SU-DHL-6 (cell line): ENCODE measurements at regions not wholly inside any gene's neighbourhood (a gene's known extent, or its start where the extent isn't known, plus 50 kb on each side); places are given as distances from the start of the nearest gene placed in this dataset.

Experiments used
- EZH2phosphoT487 ChIP-seq: fragments of 200-600 bp; sonication (generic), shearing (Covaris generic); conservative IDR thresholded peaks from 2 replicates; pipeline ENCODE4 v1.6.1; 2018; ENCODE audit warnings: mild to moderate bottlenecking, antibody characterized with exemption, low read length, moderate library complexity, mixed read lengths
- TF ChIP-seq, protein P1 (sequence below): fragments of 200-600 bp; sonication (generic); IDR thresholded peaks from one replicate; pipeline ENCODE4 v1.5.1; 2017; ENCODE audit warnings: antibody characterized with exemption, mild to moderate bottlenecking, low read length, moderate library complexity; ENCODE audit not compliant: insufficient read depth, poor library complexity, severe bottlenecking

DNA sequence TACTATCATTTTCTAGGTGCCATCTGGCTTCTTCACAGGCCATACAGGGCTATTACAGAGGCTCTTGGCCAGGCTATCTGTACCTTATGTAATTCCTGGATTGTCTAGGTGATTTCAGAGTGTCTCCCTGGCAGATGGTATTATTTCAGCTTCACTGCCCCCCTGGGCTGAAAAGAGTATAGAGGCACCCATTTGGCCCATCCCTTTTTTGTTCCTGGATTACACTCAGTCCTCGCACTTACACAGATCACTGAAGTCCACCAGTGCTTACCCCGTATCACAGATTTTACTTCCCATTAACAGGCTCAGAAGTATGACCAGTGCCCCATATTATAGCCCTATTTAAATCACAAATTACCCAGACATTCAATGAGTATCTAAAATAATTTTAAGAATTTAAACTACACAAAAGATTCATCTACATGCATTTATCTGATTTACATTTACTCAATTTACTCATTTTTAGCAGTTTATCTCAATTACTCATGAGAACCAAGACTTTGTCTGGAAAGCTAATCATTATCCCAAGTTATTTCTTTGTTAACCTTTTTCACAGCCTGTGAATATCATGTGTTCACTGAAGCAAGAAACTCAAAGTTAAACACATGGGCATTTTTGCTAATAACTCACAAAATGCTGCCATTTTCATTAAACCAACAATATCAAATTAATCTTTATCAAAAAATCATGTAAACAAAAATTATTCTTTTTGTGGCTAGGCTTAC, 121.0 kb downstream of the PCDH20 start:
- TF ChIP-seq, protein P1, sequence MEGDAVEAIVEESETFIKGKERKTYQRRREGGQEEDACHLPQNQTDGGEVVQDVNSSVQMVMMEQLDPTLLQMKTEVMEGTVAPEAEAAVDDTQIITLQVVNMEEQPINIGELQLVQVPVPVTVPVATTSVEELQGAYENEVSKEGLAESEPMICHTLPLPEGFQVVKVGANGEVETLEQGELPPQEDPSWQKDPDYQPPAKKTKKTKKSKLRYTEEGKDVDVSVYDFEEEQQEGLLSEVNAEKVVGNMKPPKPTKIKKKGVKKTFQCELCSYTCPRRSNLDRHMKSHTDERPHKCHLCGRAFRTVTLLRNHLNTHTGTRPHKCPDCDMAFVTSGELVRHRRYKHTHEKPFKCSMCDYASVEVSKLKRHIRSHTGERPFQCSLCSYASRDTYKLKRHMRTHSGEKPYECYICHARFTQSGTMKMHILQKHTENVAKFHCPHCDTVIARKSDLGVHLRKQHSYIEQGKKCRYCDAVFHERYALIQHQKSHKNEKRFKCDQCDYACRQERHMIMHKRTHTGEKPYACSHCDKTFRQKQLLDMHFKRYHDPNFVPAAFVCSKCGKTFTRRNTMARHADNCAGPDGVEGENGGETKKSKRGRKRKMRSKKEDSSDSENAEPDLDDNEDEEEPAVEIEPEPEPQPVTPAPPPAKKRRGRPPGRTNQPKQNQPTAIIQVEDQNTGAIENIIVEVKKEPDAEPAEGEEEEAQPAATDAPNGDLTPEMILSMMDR, result no peak
- no peak for TF ChIP-seq EZH2phosphoT487
